Muscle layer of duodenum (tissue), 2 donors: ENCODE measurements at regions not wholly inside any gene's neighbourhood (a gene's known extent, or its start where the extent isn't known, plus 50 kb on each side); places are given as distances from the start of the nearest gene placed in this dataset.

ENCODE experiments used
- H3K27ac ChIP-seq: one replicate; pipeline ENCODE4 v1.7.0; 2013; ENCODE audit warnings: mild to moderate bottlenecking, low read length
- H3K27me3 ChIP-seq: one replicate; pipeline ENCODE4 v1.7.0; 2013; ENCODE audit warnings: low read depth, mild to moderate bottlenecking, control low read depth, low read length
- H3K36me3 ChIP-seq, 2 donors: one replicate each; pipeline ENCODE4 v1.7.0; 2013; ENCODE audit warnings: low read length in 2 of 2, control low read depth in 1 of 2, mild to moderate bottlenecking in 1 of 2; ENCODE audit not compliant: insufficient read depth in 2 of 2, control insufficient read depth in 1 of 2
- H3K4me1 ChIP-seq, 2 donors: one replicate each; pipeline ENCODE4 v1.7.0; 2013; ENCODE audit warnings: low read length in 2 of 2, mild to moderate bottlenecking in 2 of 2, control low read depth in 1 of 2, moderate library complexity in 1 of 2; ENCODE audit not compliant: insufficient read depth in 2 of 2, control insufficient read depth in 1 of 2
- H3K4me3 ChIP-seq, 2 donors: one replicate each; pipeline ENCODE4 v1.7.0; 2013; ENCODE audit warnings: low read length in 2 of 2, low read depth in 1 of 2, mild to moderate bottlenecking in 1 of 2
- H3K9me3 ChIP-seq, 2 donors: one replicate each; pipeline ENCODE4 v1.7.0; 2013; ENCODE audit warnings: low read length in 2 of 2, control low read depth in 1 of 2, mild to moderate bottlenecking in 1 of 2; ENCODE audit not compliant: control insufficient read depth in 1 of 2
- donor health status: healthy.

GRCh38 chr7:41788556-41788955 is 85.7 kb upstream of the INHBA start:
- H3K9me3 ChIP-seq, result no peaks in the 10 kb centered on the region
- no peak overlapping the region for H3K27ac ChIP-seq
- H3K27me3 ChIP-seq, result no peaks in the 10 kb centered on the region
- H3K4me1 ChIP-seq, result peaks cover 0 to 9% of the 10 kb centered on the region in 2 donors
- no peak overlapping the region for H3K4me3 ChIP-seq
- H3K36me3 ChIP-seq, result no peaks in the 10 kb centered on the region

- H3K4me1 ChIP-seq, result peaks cover 0 to 9% of the 10 kb centered on the region in 2 donors
- H3K4me3 ChIP-seq, result no peak overlapping the region
- no peak overlapping the region for H3K27ac ChIP-seq
- H3K36me3 ChIP-seq, result no peaks in the 10 kb centered on the region
- H3K27me3 ChIP-seq, result no peaks in the 10 kb centered on the region
- H3K9me3 ChIP-seq, result no peaks in the 10 kb centered on the region
These were observed 84.9 kb upstream of the INHBA start for GRCh38 chr7:41787651-41788350.

- H3K27ac ChIP-seq, result no peak overlapping the region
- H3K4me1 ChIP-seq, result peaks cover 0 to 9% of the 10 kb centered on the region in 2 donors
- H3K36me3 ChIP-seq, result no peaks in the 10 kb centered on the region
- H3K27me3 ChIP-seq, result no peaks in the 10 kb centered on the region
- H3K9me3 ChIP-seq, result no peaks in the 10 kb centered on the region
- no peak overlapping the region for H3K4me3 ChIP-seq
These were observed 84.1 kb upstream of the INHBA start for GRCh38 chr7:41786944-41787343.

GRCh38 chr7:41786404-41786803 is 83.5 kb upstream of the INHBA start:
- H3K9me3 ChIP-seq, result no peaks in the 10 kb centered on the region
- no peaks in the 10 kb centered on the region for H3K36me3 ChIP-seq
- H3K27me3 ChIP-seq, result no peaks in the 10 kb centered on the region
- H3K4me1 ChIP-seq, result peaks cover 0 to 9% of the 10 kb centered on the region in 2 donors
- H3K27ac ChIP-seq, result no peak overlapping the region
- H3K4me3 ChIP-seq, result no peak overlapping the region

GRCh38 chr7:41785840-41786239 is 83.0 kb upstream of the INHBA start:
- H3K36me3 ChIP-seq, result no peaks in the 10 kb centered on the region
- H3K4me3 ChIP-seq, result no peak overlapping the region
- no peak overlapping the region for H3K27ac ChIP-seq
- no peaks in the 10 kb centered on the region for H3K9me3 ChIP-seq
- peaks cover 0 to 9% of the 10 kb centered on the region in 2 donors for H3K4me1 ChIP-seq
- no peaks in the 10 kb centered on the region for H3K27me3 ChIP-seq

GRCh38 chr7:41785265-41785664 is 82.4 kb upstream of the INHBA start:
- no peak overlapping the region for H3K27ac ChIP-seq
- no peaks in the 10 kb centered on the region for H3K9me3 ChIP-seq

GRCh38 chr7:41779918-41780317 is 77.0 kb upstream of the INHBA start:
- no peaks in the 10 kb centered on the region for H3K36me3 ChIP-seq
- no peaks in the 10 kb centered on the region for H3K27me3 ChIP-seq
- H3K4me3 ChIP-seq, result no peak overlapping the region
- no peak overlapping the region for H3K27ac ChIP-seq
- H3K9me3 ChIP-seq, result no peaks in the 10 kb centered on the region
- no peaks in the 10 kb centered on the region for H3K4me1 ChIP-seq

More at GRCh38 chr7:41785265-41785664, 82.4 kb upstream of the INHBA start:
- H3K4me1 ChIP-seq, result peaks cover 0 to 9% of the 10 kb centered on the region in 2 donors
- H3K4me3 ChIP-seq, result no peak overlapping the region
- H3K27me3 ChIP-seq, result no peaks in the 10 kb centered on the region
- no peaks in the 10 kb centered on the region for H3K36me3 ChIP-seq

GRCh38 chr7:41777894-41778596 is 75.2 kb upstream of the INHBA start:
- H3K27me3 ChIP-seq, result no peaks in the 10 kb centered on the region
- H3K27ac ChIP-seq, result no peak overlapping the region

GRCh38 chr7:41774966-41775365 is 72.1 kb upstream of the INHBA start:
- Histone ChIP-seq H3K4me1 (no peaks in the 10 kb centered on the region), H3K27me3 (no peaks in the 10 kb centered on the region), H3K4me3 (no peak overlapping the region), H3K9me3 (no peaks in the 10 kb centered on the region), H3K27ac (no peak overlapping the region), H3K36me3 (no peaks in the 10 kb centered on the region)

More at GRCh38 chr7:41777894-41778596, 75.2 kb upstream of the INHBA start:
- no peaks in the 10 kb centered on the region for H3K9me3 ChIP-seq
- no peaks in the 10 kb centered on the region for H3K4me1 ChIP-seq
- no peak overlapping the region for H3K4me3 ChIP-seq
- no peaks in the 10 kb centered on the region for H3K36me3 ChIP-seq

- no peaks in the 10 kb centered on the region for H3K36me3 ChIP-seq
- H3K27me3 ChIP-seq, result no peaks in the 10 kb centered on the region
- H3K4me1 ChIP-seq, result no peaks in the 10 kb centered on the region
- no peak overlapping the region for H3K4me3 ChIP-seq
- H3K9me3 ChIP-seq, result no peaks in the 10 kb centered on the region
- H3K27ac ChIP-seq, result no peak overlapping the region
These were observed 70.9 kb upstream of the INHBA start for GRCh38 chr7:41773756-41774155.

GRCh38 chr7:41771717-41772116 is 68.8 kb upstream of the INHBA start:
- no peak overlapping the region for H3K4me3 ChIP-seq
- H3K9me3 ChIP-seq, result no peaks in the 10 kb centered on the region
- H3K36me3 ChIP-seq, result no peaks in the 10 kb centered on the region
- no peaks in the 10 kb centered on the region for H3K27me3 ChIP-seq
- no peak overlapping the region for H3K27ac ChIP-seq
- H3K4me1 ChIP-seq, result no peaks in the 10 kb centered on the region
